LNCaP clone FGC (cell line): ENCODE measurements at regions not wholly inside any gene's neighbourhood (a gene's known extent, or its start where the extent isn't known, plus 50 kb on each side); places are given as distances from the start of the nearest gene placed in this dataset.

Source experiments
- DNase-seq: peaks from one replicate; pipeline ENCODE4 v3.0.0-alpha.2; 2011; ENCODE audit warnings: low read depth
- H3K4me3 ChIP-seq: 2 replicates; pipeline ENCODE4 v1.5.1; 2011; ENCODE audit warnings: mild to moderate bottlenecking, low read depth, low read length, control low read depth
- TF ChIP-seq, protein P1 (sequence below): IDR thresholded peaks from 2 replicates; pipeline ENCODE4 v1.5.1; 2012; ENCODE audit warnings: mild to moderate bottlenecking; ENCODE audit not compliant: control insufficient read depth, insufficient read depth; ENCODE audit errors: extremely low read depth

DNA sequence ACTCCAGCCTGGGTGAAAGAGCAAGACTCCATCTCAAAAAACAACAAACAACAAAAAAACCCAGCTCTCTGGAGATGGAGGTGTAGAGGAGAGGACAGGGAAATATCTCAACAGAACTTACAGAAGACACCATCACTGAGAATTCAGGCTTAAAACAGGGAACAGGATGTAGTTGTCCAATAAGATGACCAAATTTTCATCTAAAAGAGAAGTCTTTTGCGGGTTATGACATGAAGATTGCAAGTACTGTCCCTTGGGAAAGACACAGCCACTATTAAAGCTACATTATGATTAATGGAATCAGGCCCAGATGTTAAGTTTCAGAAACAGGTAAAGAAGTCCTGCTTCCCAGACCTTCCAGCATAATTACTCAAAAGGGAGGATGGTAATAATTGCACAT is 235.2 kb upstream of the NRP1 start:
- TF ChIP-seq, protein P1, sequence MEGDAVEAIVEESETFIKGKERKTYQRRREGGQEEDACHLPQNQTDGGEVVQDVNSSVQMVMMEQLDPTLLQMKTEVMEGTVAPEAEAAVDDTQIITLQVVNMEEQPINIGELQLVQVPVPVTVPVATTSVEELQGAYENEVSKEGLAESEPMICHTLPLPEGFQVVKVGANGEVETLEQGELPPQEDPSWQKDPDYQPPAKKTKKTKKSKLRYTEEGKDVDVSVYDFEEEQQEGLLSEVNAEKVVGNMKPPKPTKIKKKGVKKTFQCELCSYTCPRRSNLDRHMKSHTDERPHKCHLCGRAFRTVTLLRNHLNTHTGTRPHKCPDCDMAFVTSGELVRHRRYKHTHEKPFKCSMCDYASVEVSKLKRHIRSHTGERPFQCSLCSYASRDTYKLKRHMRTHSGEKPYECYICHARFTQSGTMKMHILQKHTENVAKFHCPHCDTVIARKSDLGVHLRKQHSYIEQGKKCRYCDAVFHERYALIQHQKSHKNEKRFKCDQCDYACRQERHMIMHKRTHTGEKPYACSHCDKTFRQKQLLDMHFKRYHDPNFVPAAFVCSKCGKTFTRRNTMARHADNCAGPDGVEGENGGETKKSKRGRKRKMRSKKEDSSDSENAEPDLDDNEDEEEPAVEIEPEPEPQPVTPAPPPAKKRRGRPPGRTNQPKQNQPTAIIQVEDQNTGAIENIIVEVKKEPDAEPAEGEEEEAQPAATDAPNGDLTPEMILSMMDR, result no peak
- H3K4me3 ChIP-seq, result no peak overlapping the region
- DNase-seq, result no peak

DNA sequence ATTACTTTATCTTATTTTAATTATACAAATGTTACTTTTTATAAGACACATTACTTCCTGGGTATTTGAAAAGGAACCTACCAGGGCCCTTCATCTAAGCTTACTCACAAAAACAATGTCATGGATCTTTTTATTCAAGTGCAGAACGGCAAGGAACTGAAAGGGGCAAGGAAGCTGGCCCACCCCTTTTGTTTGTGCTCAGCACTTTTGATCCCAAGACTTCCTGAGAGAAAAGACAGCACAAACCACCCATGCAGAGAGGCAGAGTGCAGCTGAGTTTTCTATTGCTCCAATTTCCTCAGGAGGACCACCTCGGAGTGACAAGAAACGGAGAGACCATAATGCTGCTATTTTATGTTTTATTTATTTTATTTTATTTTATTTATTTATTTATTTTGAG is 232.0 kb upstream of the NRP1 start:
- DNase-seq, result no peak
- TF ChIP-seq, protein P1, result no peak
- no peak overlapping the region for H3K4me3 ChIP-seq

DNA sequence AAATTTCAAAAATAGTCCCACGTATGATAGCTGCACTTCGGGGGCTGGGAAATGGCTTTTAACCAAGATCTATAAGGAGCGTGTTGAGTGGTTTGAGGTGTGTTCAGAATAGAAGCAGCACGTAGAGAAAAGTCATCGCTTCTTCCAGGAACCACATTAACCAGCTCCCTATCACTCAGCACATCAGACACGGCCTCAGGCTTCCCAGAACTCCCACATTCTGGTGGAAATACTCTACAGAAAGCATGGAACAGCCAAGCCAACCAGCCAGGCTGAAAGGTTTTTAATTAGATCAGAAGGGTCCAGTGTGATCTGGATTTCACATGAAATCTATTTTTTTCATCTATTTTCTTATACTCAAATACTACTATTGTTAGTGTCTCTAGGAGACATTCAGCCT is 231.5 kb upstream of the NRP1 start:
- DNase-seq, result no peak
- TF ChIP-seq, protein P1, result no peak
- H3K4me3 ChIP-seq, result no peak overlapping the region

DNA sequence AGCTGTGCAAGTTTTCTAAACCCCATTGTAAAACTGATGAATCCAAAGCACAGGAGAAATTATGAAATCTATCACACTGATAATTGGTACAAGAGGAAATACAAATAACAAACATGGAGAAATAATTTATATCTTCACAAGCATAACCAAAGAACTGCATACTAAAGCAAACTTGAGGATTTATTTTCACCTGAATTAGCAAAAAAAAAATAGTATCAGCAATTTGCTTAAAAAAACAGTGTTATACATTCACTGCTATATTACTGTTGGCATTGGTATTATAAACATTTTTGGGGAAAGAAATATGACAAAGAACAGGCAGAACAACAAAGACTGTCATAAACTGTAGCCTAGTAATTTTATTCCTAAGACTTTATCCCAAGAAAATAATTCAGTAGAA is 230.8 kb upstream of the NRP1 start:
- DNase-seq, result no peak
- TF ChIP-seq, protein P1, result no peak
- H3K4me3 ChIP-seq, result no peak overlapping the region

DNA sequence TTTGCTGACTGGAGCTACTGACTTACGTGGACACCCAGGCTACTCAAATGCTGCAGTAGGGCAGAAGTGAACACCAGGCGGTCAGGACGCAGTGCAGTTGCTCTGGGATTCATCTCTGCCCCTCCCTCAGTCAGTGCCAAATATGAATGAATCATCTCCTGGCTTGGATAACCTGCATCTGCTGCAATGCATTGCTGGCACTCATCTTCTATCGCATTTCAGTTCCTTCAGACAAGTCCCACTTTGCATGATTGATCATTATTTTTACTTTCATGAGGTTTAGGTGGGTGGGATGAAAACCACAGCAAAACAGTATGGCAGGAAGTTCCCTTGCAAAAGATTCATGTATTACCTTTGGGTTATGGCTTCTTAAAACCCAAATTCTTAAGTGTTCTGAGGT is 224.6 kb upstream of the NRP1 start:
- TF ChIP-seq, protein P1, result no peak
- H3K4me3 ChIP-seq, result no peak overlapping the region
- DNase-seq, result no peak

DNA sequence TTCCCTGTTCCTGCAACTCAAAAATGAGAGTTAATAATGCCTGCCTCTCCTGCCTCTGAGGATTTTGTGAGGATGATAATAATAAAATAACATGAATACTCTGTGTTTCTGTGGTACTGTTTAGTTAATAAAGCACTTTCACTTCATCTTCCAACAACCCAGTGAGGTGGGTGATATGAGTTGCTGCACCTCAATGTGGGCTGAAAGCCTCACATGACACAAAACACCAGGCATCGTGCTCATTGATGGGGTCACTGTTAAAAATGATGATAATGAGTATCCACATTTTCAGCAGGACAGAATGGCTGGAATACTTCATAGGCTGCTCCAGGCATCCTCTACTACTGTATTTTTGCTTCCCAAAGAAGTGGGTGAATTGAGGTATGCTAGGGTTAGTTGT is 222.8 kb upstream of the NRP1 start:
- no peak for DNase-seq
- TF ChIP-seq, protein P1, result no peak
- no peak overlapping the region for H3K4me3 ChIP-seq

DNA sequence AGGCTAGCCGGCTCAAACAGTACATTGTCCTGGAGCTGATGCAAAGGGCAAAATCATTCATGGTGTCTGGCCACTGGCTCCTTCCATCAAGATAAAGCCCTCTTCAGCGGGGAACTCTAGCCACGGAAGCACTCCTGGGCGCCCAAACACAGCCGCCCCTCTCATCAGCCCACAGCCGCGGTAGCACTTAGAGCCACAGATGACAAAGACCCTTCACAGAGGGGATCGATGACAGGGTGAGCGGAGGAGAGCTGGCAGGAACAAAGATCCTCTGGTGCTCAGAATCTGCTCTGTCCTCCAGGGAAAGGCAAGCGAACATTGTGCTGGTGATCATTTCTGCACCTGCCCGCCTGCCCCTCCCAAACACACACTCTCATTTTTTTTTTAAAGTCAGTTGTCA is 222.2 kb upstream of the NRP1 start:
- no peak for DNase-seq
- H3K4me3 ChIP-seq, result no peak overlapping the region
- TF ChIP-seq, protein P1, result no peak
